ENCODE measurements at regions not wholly inside any gene's neighbourhood (a gene's known extent, or its start where the extent isn't known, plus 50 kb on each side); places are given as distances from the start of the nearest gene placed in this dataset.

- Histone ChIP-seq H3K27me3 (no peaks in the 10 kb centered on the region), H3K9me3 (no peaks in the 10 kb centered on the region), H3K4me3 (no peak overlapping the region), H3K36me3 (no peaks in the 10 kb centered on the region), H3K4me1 (no peaks in the 10 kb centered on the region), H3K27ac (no peak overlapping the region)
- intact Hi-C loops (cut with DNase I; ENCODE audit: low total_unique reads) (no loop called here), in situ Hi-C loops (cut with MboI; ENCODE audit: low pct_ligation_motif_present in 1 of 4, low pct_unique_long_range_greater_than_20kb in 1 of 4, low sequenced_read_pairs in 3 of 4) (no loop called here)
- WGBS, 2 donors (ENCODE audit: low coverage in 1 of 2), result 79 to 86% methylated on average over 2 of the region's 2 CpGs
- DNase-seq, result no peak
- TF ChIP-seq POLR2A (IDR thresholded peaks at IDR 0.05), result no peak
- peak in 1 of 5 experiments; percentile 10 for TF ChIP-seq CTCF (IDR thresholded peaks at IDR 0.05)
- no peak for TF ChIP-seq POLR2AphosphoS5 (IDR thresholded peaks at IDR 0.05)
- no peak for TF ChIP-seq EP300 (IDR thresholded peaks at IDR 0.05; ENCODE audit: low read depth)
These were observed 483.8 kb downstream of the TUSC7 start for GRCh38 chr3:117193390-117193789.

GRCh38 chr3:117195034-117195433 is 485.5 kb downstream of the TUSC7 start:
- TF ChIP-seq CTCF (IDR thresholded peaks at IDR 0.05) (no peak), POLR2AphosphoS5 (IDR thresholded peaks at IDR 0.05) (no peak), EP300 (IDR thresholded peaks at IDR 0.05; ENCODE audit: low read depth) (no peak), POLR2A (IDR thresholded peaks at IDR 0.05) (no peak)
- Histone ChIP-seq H3K27ac (no peak overlapping the region), H3K27me3 (no peaks in the 10 kb centered on the region), H3K9me3 (no peaks in the 10 kb centered on the region), H3K4me3 (no peak overlapping the region), H3K36me3 (no peaks in the 10 kb centered on the region), H3K4me1 (no peaks in the 10 kb centered on the region)
- in situ Hi-C loops (cut with MboI; ENCODE audit: low pct_ligation_motif_present in 1 of 4, low pct_unique_long_range_greater_than_20kb in 1 of 4, low sequenced_read_pairs in 3 of 4), result no loop called here
- intact Hi-C loops (cut with DNase I; ENCODE audit: low total_unique reads), result no loop called here
- no peak for DNase-seq

- TF ChIP-seq POLR2A (IDR thresholded peaks at IDR 0.05) (no peak), CTCF (IDR thresholded peaks at IDR 0.05) (no peak), POLR2AphosphoS5 (IDR thresholded peaks at IDR 0.05) (no peak)
- H3K27me3 ChIP-seq, result no peaks in the 10 kb centered on the region
- in situ Hi-C loops (cut with MboI; ENCODE audit: low pct_ligation_motif_present in 1 of 4, low pct_unique_long_range_greater_than_20kb in 1 of 4, low sequenced_read_pairs in 3 of 4) (no loop called here), intact Hi-C loops (cut with DNase I; ENCODE audit: low total_unique reads) (no loop called here)
- H3K27ac ChIP-seq, result no peak overlapping the region
- no peaks in the 10 kb centered on the region for H3K4me1 ChIP-seq
- no peak for DNase-seq
- 53 to 73% methylated on average over 2 of the region's 2 CpGs for WGBS, 2 donors (ENCODE audit: low coverage in 1 of 2)
- H3K4me3 ChIP-seq, result no peak overlapping the region
- H3K36me3 ChIP-seq, result no peaks in the 10 kb centered on the region
- H3K9me3 ChIP-seq, result no peaks in the 10 kb centered on the region
These were observed 491.4 kb downstream of the TUSC7 start for GRCh38 chr3:117200962-117201361.

- H3K4me1 ChIP-seq, result no peaks in the 10 kb centered on the region
- intact Hi-C loops (cut with DNase I; ENCODE audit: low total_unique reads) (no loop called here), in situ Hi-C loops (cut with MboI; ENCODE audit: low pct_ligation_motif_present in 1 of 4, low pct_unique_long_range_greater_than_20kb in 1 of 4, low sequenced_read_pairs in 3 of 4) (no loop called here)
- no peak for DNase-seq
- no peaks in the 10 kb centered on the region for H3K9me3 ChIP-seq
- no peaks in the 10 kb centered on the region for H3K36me3 ChIP-seq
- 40 to 67% methylated on average over 1 to 5 of the region's 5 CpGs for WGBS, 2 donors (ENCODE audit: low coverage in 1 of 2)
- H3K4me3 ChIP-seq, result no peak overlapping the region
- no peak overlapping the region for H3K27ac ChIP-seq
- TF ChIP-seq POLR2AphosphoS5 (IDR thresholded peaks at IDR 0.05), result no peak
- TF ChIP-seq CTCF (IDR thresholded peaks at IDR 0.05), result no peak
- TF ChIP-seq POLR2A (IDR thresholded peaks at IDR 0.05), result no peak
- TF ChIP-seq EP300 (IDR thresholded peaks at IDR 0.05; ENCODE audit: low read depth), result no peak
- no peaks in the 10 kb centered on the region for H3K27me3 ChIP-seq
These were observed 492.6 kb downstream of the TUSC7 start for GRCh38 chr3:117201901-117202774.

Data from transverse colon (tissue), 4 donors.